ENCODE measurements at regions not wholly inside any gene's neighbourhood (a gene's known extent, or its start where the extent isn't known, plus 50 kb on each side); places are given as distances from the start of the nearest gene placed in this dataset.

DNA sequence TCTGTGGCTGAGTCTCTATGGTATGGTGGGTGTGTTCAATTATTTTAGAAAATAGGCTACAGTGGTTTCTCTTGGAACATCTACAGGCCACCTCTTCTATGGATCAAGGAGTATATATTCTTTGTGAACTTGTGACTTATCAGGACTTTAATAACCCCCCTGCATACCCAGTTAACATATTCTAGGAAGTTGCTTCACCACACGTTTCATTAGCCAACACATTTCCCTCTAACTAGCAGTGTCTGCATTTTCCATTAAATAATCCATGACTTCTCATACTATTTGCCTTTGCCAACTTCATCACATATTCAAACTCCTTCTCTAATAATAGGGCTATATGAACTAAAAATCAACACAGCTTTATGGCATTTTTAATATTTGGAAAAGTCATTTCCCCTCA lies 187.6 kb upstream of the ARL4C start:
- no peak overlapping the region for H3K4me3 ChIP-seq (ENCODE audit: low read depth, low read length)
- TF ChIP-seq, protein P1, sequence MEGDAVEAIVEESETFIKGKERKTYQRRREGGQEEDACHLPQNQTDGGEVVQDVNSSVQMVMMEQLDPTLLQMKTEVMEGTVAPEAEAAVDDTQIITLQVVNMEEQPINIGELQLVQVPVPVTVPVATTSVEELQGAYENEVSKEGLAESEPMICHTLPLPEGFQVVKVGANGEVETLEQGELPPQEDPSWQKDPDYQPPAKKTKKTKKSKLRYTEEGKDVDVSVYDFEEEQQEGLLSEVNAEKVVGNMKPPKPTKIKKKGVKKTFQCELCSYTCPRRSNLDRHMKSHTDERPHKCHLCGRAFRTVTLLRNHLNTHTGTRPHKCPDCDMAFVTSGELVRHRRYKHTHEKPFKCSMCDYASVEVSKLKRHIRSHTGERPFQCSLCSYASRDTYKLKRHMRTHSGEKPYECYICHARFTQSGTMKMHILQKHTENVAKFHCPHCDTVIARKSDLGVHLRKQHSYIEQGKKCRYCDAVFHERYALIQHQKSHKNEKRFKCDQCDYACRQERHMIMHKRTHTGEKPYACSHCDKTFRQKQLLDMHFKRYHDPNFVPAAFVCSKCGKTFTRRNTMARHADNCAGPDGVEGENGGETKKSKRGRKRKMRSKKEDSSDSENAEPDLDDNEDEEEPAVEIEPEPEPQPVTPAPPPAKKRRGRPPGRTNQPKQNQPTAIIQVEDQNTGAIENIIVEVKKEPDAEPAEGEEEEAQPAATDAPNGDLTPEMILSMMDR (IDR thresholded peaks at IDR 0.05; ENCODE audit: low read depth, low read length), result no peak
- TF ChIP-seq MYC (IDR thresholded peaks at IDR 0.05; ENCODE audit: low read depth, low read length), result no peak
- TF ChIP-seq POLR2A (IDR thresholded peaks at IDR 0.05; ENCODE audit: extremely low read depth, insufficient read length), result no peak
- TF ChIP-seq, protein P2, sequence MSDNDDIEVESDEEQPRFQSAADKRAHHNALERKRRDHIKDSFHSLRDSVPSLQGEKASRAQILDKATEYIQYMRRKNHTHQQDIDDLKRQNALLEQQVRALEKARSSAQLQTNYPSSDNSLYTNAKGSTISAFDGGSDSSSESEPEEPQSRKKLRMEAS (IDR thresholded peaks at IDR 0.05; ENCODE audit: low read depth, low read length), result no peak
- DNase-seq (ENCODE audit: low read depth), result no peak

DNA sequence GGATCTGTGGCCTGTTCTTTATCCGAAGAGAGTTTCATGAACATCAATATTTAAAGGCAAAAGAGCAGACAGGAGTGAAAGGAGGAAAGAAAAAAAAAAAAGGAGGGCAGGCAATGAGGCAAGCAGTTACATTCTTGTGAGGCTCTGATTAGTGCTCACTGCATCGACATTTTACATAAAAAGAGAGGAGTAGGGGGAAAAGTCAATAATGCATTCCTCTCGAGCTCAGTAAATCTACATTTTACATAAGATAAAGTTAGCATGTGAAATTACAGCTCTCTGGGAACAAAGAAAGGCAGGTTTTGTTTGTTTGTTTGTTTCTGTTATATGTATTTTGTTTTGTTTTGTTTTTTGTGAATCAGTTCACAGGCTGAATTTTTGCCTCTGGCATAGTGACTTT lies 187.1 kb upstream of the ARL4C start:
- TF ChIP-seq MYC (IDR thresholded peaks at IDR 0.05; ENCODE audit: low read depth, low read length) (no peak), POLR2A (IDR thresholded peaks at IDR 0.05; ENCODE audit: extremely low read depth, insufficient read length) (no peak)
- TF ChIP-seq, protein P1 (IDR thresholded peaks at IDR 0.05; ENCODE audit: low read depth, low read length), result no peak
- TF ChIP-seq, protein P2 (IDR thresholded peaks at IDR 0.05; ENCODE audit: low read depth, low read length), result no peak
- DNase-seq (ENCODE audit: low read depth), result no peak
- H3K4me3 ChIP-seq (ENCODE audit: low read depth, low read length), result no peak overlapping the region

DNA sequence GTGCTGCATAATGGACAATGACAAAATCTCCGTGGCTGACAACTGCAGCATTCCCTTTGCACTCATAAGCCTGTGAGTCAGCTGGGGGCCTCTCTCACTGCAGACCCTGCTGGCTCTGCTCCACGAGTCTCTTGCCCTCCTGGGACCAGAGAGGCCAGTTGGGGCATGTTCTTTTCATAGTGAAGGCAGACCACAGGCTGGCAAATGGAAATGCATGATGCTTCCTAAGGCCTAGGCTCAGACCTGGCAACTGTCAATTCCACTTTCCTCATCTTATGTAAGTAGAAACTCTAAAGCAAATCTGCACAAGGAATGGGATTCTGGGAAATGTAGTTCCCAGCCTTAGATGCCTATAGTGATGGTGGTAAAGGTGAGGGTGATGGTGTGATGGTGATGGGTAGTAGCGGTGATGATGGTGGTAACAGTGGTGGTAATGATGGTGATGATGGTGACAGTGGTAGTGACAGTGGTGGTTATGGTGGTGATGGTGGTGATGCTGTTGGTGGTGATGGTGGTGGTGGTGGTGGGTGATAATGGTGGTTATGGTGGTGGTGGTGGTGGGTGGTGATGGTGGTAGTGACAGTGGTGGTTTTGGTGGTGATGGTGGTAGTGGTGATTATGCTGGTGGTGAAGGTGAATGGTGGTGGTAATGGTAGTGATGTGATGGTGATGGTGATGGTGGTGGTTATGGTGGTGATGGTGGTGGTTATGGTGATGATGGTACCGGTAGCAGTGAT lies 185.8 kb upstream of the ARL4C start:
- TF ChIP-seq, protein P2 (IDR thresholded peaks at IDR 0.05; ENCODE audit: low read depth, low read length), result no peak
- TF ChIP-seq MYC (IDR thresholded peaks at IDR 0.05; ENCODE audit: low read depth, low read length), result no peak
- TF ChIP-seq, protein P1 (IDR thresholded peaks at IDR 0.05; ENCODE audit: low read depth, low read length), result no peak
- no peak for TF ChIP-seq POLR2A (IDR thresholded peaks at IDR 0.05; ENCODE audit: extremely low read depth, insufficient read length)
- no peak overlapping the region for H3K4me3 ChIP-seq (ENCODE audit: low read depth, low read length)
- DNase-seq (ENCODE audit: low read depth), result no peak

DNA sequence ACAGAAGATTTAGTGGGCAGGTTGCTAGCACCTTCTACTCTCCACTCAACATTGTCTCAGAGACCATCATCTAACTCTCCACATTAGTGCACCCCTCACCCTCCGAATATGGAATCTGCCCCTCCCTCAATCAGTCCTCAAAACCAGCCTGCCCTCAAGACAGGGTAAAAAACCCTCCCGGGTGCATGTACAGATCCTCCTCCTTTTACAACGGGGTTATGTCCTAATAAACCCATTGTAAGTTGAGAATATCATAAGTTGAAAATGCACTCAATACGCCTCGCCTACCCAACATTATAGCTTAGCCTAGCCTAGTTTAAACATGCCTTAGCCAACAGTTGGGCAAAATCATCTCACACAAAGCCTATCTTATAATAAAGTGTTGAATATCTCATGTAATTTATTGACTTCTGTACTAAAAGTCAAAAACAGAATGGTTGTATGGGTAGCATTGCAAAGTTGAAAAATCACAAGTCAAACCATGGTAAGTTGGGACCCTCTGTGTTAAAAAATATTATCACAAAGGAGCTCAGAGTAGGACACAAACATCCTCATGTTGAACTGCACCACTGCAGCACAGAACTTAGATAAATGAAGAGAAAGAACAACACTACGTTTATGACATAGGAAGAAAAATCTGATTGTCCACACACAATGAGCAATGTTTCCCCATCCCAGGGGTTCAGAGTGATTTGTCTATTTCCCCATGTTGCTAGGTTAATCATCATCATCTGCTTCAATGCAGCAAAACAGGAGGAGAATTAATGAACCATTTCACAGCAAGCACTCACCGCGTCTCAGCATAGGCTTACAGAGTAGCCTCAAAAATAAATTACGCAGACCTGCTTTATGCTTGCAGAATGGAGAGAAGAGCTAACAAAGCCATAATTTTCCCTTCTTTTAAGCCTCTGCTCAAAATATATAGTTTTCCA lies 184.1 kb upstream of the ARL4C start:
- H3K4me3 ChIP-seq (ENCODE audit: low read depth, low read length), result no peak overlapping the region
- TF ChIP-seq POLR2A (IDR thresholded peaks at IDR 0.05; ENCODE audit: extremely low read depth, insufficient read length) (no peak), MYC (IDR thresholded peaks at IDR 0.05; ENCODE audit: low read depth, low read length) (no peak)
- TF ChIP-seq, protein P1 (IDR thresholded peaks at IDR 0.05; ENCODE audit: low read depth, low read length), result no peak
- TF ChIP-seq, protein P2 (IDR thresholded peaks at IDR 0.05; ENCODE audit: low read depth, low read length), result no peak
- no peak for DNase-seq (ENCODE audit: low read depth)

DNA sequence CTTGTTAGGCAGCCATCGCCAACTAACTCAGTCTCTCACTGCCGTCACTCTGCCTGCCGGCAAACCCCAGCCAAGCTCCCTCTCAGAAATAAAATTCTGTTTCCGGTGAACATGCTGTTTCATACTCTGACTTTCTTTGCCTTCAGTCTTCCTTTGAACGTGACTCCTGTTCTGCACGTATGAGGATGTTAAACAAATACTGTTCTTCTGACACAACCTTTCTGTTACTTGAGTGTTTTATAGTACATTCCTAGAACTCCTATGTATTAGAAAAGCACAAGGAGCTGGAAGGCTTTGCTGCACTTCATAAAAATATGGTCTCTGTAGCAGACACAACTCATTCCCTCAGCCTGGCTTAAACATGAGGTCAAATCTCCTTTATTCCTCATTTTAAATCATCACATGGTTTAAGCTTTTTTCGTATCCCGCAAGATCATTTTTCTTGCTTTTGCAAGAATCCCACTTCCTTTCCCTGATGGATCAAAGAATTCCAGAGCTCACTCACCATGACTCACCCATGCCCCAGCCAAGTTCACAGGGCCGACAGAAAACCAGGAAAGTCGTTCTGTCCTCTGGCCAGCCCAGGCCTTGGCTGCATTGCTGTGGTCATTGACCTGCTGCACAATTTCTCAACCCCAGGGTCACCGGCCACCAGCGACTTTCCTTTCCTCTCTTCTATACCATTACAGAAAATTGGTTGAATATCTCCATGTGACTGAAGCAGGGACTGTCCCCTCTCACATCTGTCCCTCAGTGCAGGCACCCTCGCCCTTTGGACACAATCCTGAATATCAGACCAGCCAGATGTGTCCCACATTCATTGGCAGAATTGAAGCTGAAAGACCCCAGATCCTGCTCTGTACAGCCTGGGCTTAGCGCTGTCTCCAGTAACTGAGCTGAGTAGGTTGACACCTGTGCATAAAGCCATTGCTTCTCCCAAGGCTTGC lies 183.1 kb upstream of the ARL4C start:
- H3K4me3 ChIP-seq (ENCODE audit: low read depth, low read length), result no peak overlapping the region
- TF ChIP-seq MYC (IDR thresholded peaks at IDR 0.05; ENCODE audit: low read depth, low read length) (no peak), POLR2A (IDR thresholded peaks at IDR 0.05; ENCODE audit: extremely low read depth, insufficient read length) (no peak)
- TF ChIP-seq, protein P1 (IDR thresholded peaks at IDR 0.05; ENCODE audit: low read depth, low read length), result no peak
- TF ChIP-seq, protein P2 (IDR thresholded peaks at IDR 0.05; ENCODE audit: low read depth, low read length), result no peak
- no peak for DNase-seq (ENCODE audit: low read depth)
